DOHH2 (cell line): ENCODE measurements at regions not wholly inside any gene's neighbourhood (a gene's known extent, or its start where the extent isn't known, plus 50 kb on each side); places are given as distances from the start of the nearest gene placed in this dataset.

Source experiments
- H3F3A ChIP-seq: fragments of 200-600 bp; sonication (generic), shearing (Covaris generic); 2 replicates; pipeline ENCODE4 v1.6.0; 2016; ENCODE audit warnings: antibody characterized with exemption, mild to moderate bottlenecking; ENCODE audit not compliant: control insufficient read depth, insufficient read depth
- H3K27ac ChIP-seq: fragments of 200-600 bp; sonication (generic); 2 replicates; pipeline ENCODE4 v1.5.1; 2014; ENCODE audit warnings: low read depth, mild to moderate bottlenecking, low read length, moderate library complexity
- H3K27me3 ChIP-seq: fragments of 200-600 bp; sonication (generic); 2 replicates; pipeline ENCODE4 v1.6.1; 2014; ENCODE audit warnings: mild to moderate bottlenecking, low read length, mixed read lengths; ENCODE audit not compliant: control insufficient read depth
- H3K36me3 ChIP-seq: fragments of 200-600 bp; sonication (generic); 2 replicates; pipeline ENCODE4 v1.6.1; 2014; ENCODE audit warnings: mild to moderate bottlenecking, low read length, moderate library complexity, mixed read lengths; ENCODE audit not compliant: control insufficient read depth
- H3K4me1 ChIP-seq: fragments of 200-600 bp; sonication (generic); 2 replicates; pipeline ENCODE4 v1.6.1; 2014; ENCODE audit warnings: mild to moderate bottlenecking, low read length, mixed read lengths; ENCODE audit not compliant: control insufficient read depth
- H3K4me2 ChIP-seq: fragments of 200-600 bp; sonication (generic); 2 replicates; pipeline ENCODE4 v1.6.0; 2014; ENCODE audit warnings: mild to moderate bottlenecking, low read length, moderate library complexity
- H3K4me3 ChIP-seq: fragments of 200-600 bp; sonication (generic); 2 replicates; pipeline ENCODE4 v1.5.1; 2014; ENCODE audit warnings: mild to moderate bottlenecking, low read length, mixed read lengths
- H3K79me2 ChIP-seq: fragments of 200-600 bp; sonication (generic); 2 replicates; pipeline ENCODE4 v1.6.1; 2014; ENCODE audit warnings: mild to moderate bottlenecking, low read length, mixed read lengths; ENCODE audit not compliant: control insufficient read depth
- H3K9me2 ChIP-seq: fragments of 200-600 bp; sonication (generic); replicated peaks from 2 replicates; pipeline ENCODE4 v1.6.1; 2014; ENCODE audit warnings: mild to moderate bottlenecking, low read length, mixed read lengths; ENCODE audit not compliant: control insufficient read depth
- H3K9me3 ChIP-seq: fragments of 200-600 bp; sonication (generic); 2 replicates; pipeline ENCODE4 v1.6.1; 2014; ENCODE audit warnings: antibody characterized with exemption, low read length, mixed read lengths; ENCODE audit not compliant: control insufficient read depth, insufficient read depth
- H4K20me1 ChIP-seq: fragments of 200-600 bp; sonication (generic); 2 replicates; pipeline ENCODE4 v1.6.0; 2014; ENCODE audit warnings: low read depth, mild to moderate bottlenecking, antibody characterized with exemption, low read length, moderate library complexity; ENCODE audit not compliant: control insufficient read depth, insufficient read depth
- CTCF ChIP-seq: fragments of 200-600 bp; sonication (generic); IDR thresholded peaks from one replicate; pipeline ENCODE4 v1.5.1; 2014; ENCODE audit warnings: antibody characterized with exemption, mild to moderate bottlenecking, low read depth, low read length; ENCODE audit not compliant: poor library complexity, severe bottlenecking
- EZH2phosphoT487 ChIP-seq: fragments of 200-600 bp; sonication (generic); IDR thresholded peaks from 2 replicates; pipeline ENCODE4 v1.6.1; 2017; ENCODE audit warnings: borderline replicate concordance, mild to moderate bottlenecking, antibody characterized with exemption, low read length, moderate library complexity, mixed read lengths

- H3K9me2 ChIP-seq: no peaks in the 10 kb centered on the region
- no peak overlapping the region for H3K27ac ChIP-seq
- no peaks in the 10 kb centered on the region for H3F3A ChIP-seq
- H3K4me1 ChIP-seq: no peaks in the 10 kb centered on the region
- H4K20me1 ChIP-seq: no peaks in the 10 kb centered on the region
- no peaks in the 10 kb centered on the region; the same call in 1 of the 2 replicates for H3K9me3 ChIP-seq
- H3K4me2 ChIP-seq: no peak overlapping the region
- no peaks in the 10 kb centered on the region for H3K27me3 ChIP-seq
- TF ChIP-seq EZH2phosphoT487 (no peak), CTCF (no peak)
- no peak overlapping the region for H3K4me3 ChIP-seq
- no peaks in the 10 kb centered on the region for H3K79me2 ChIP-seq
- H3K36me3 ChIP-seq: no peaks in the 10 kb centered on the region
Measured at GRCh38 chr7:120164-120991, 72.0 kb upstream of the FAM20C start.

- Histone ChIP-seq H3K4me3 (no peak overlapping the region), H3K4me2 (no peak overlapping the region), H3K36me3 (no peaks in the 10 kb centered on the region), H3K9me2 (no peaks in the 10 kb centered on the region), H4K20me1 (no peaks in the 10 kb centered on the region), H3K79me2 (no peaks in the 10 kb centered on the region), H3K9me3 (no peaks in the 10 kb centered on the region), H3K27me3 (no peaks in the 10 kb centered on the region), H3F3A (no peaks in the 10 kb centered on the region), H3K27ac (no peak overlapping the region), H3K4me1 (no peaks in the 10 kb centered on the region)
- TF ChIP-seq CTCF: no peak
- TF ChIP-seq EZH2phosphoT487: no peak
Measured at GRCh38 chr7:121002-121785, 71.2 kb upstream of the FAM20C start.

GRCh38 chr7:123237-123636, 69.1 kb upstream of the FAM20C start:
- Histone ChIP-seq H3K36me3 (no peaks in the 10 kb centered on the region), H3K27ac (no peak overlapping the region), H3K9me2 (no peaks in the 10 kb centered on the region), H3K4me1 (no peaks in the 10 kb centered on the region), H3K27me3 (no peaks in the 10 kb centered on the region), H3K9me3 (no peaks in the 10 kb centered on the region), H3K4me2 (no peak overlapping the region), H3K79me2 (no peaks in the 10 kb centered on the region), H4K20me1 (no peaks in the 10 kb centered on the region), H3F3A (no peaks in the 10 kb centered on the region), H3K4me3 (no peak overlapping the region)
- no peak for TF ChIP-seq EZH2phosphoT487
- no peak for TF ChIP-seq CTCF
